Pancreas (tissue), 10 donors: ENCODE measurements at regions not wholly inside any gene's neighbourhood (a gene's known extent, or its start where the extent isn't known, plus 50 kb on each side); places are given as distances from the start of the nearest gene placed in this dataset.
A peak's percentile ranks its signal among the peaks of the same experiment; 100 is the strongest.

Experiments
- ATAC-seq, 4 donors: fragments of 200-7000 bp; cut with Tn5 transposase; one replicate each; pipeline versions ENCODE4 v1.8.0 to v1.9.1; 2020; ENCODE audit warnings: mild to moderate bottlenecking in 4 of 4, moderate library complexity in 4 of 4
- DNase-seq, 6 donors: peaks; one replicate each; pipeline ENCODE4 v3.0.0-alpha.2; 2020
- FAIRE-seq: peaks from 2 replicates; lab custom pipeline; 2012; peaks lifted over from hg19 to GRCh38; lab: Jason Lieb, UNC
- H3K27ac ChIP-seq, 4 donors: fragments of 200-600 bp; sonication (generic); 1 replicate in 3 of 4; 2 replicates in 1 of 4; pipeline versions ENCODE4 v1.5.0 to v1.8.0; 2020
- H3K27me3 ChIP-seq, 4 donors: fragments of 200-600 bp; one replicate each; pipeline ENCODE4 v1.8.0; 2021
- H3K36me3 ChIP-seq, 3 donors: fragments of 200-600 bp; sonication (generic) in 1 of 3; one replicate each; pipeline versions ENCODE4 v1.5.0 to v1.8.0; 2020 to 2021
- H3K4me1 ChIP-seq, 3 donors: fragments of 200-600 bp; one replicate each; pipeline ENCODE4 v1.8.0; 2021
- H3K4me3 ChIP-seq, 4 donors: fragments of 200-600 bp; sonication (generic) in 2 of 4; one replicate each; pipeline versions ENCODE4 v1.5.0 to v1.8.0; 2020 to 2021
- H3K9me3 ChIP-seq, 4 donors: fragments of 200-600 bp; one replicate each; pipeline ENCODE4 v1.8.0; 2021
- CTCF ChIP-seq, 4 donors: fragments of 200-600 bp; sonication (generic) in 3 of 4; IDR thresholded peaks; one replicate each; pipeline versions ENCODE4 v1.5.0 to v1.8.0; 2021; ENCODE audit warnings: antibody characterized with exemption in 4 of 4
- WGBS, 2 donors: extraction: QIAGEN DNeasy Blood & Tissue Kit; methylation state at CpG; one replicate each; pipeline ENCODE4 v1.1.7; 2013; 5-methylcytosine and 5-hydroxymethylcytosine counted together
- intact Hi-C, 3 donors: fragments of 100-400 bp; cut with DNase I; formaldehyde crosslinking; loops; one replicate each; pipeline versions ENCODE4 v1.11.1 to v1.14.2; 2022
- donor health status: healthy with polysubstance abuse.
- donor health status: DM: no; HTN: no; CAD: no; lungs with moderate emphysema.
- donor health status: DM: no; HTN: no; CAD: no.
- donor health status: control.
- donor health status: control.
- donor health status: Bipolar disorder and iron deficiency.
- donor health status: DM: yes; HTN: yes; CAD: no.
- donor health status: DM: no; HTN: no; CAD: no.
- donor health status: DM: no; HTN: no; CAD: no.
- donor health status: DM: yes; HTN: yes; CAD: no.

- no peak overlapping the region for H3K27ac ChIP-seq
- no peaks in the 10 kb centered on the region for H3K9me3 ChIP-seq
- FAIRE-seq = no peak
- peak in 1 of 6 donors; percentile 36 for DNase-seq
- H3K4me3 ChIP-seq = no peak overlapping the region
- 76 to 86% methylated on average over 9 of the region's 9 CpGs for WGBS, 2 donors
- TF ChIP-seq CTCF (IDR thresholded peaks at IDR 0.05) = no peak
- no peak for ATAC-seq
- H3K4me1 ChIP-seq = no peaks in the 10 kb centered on the region
- no peaks in the 10 kb centered on the region for H3K27me3 ChIP-seq
- intact Hi-C loops = no loop called here
- H3K36me3 ChIP-seq = no peaks in the 10 kb centered on the region
Measured at GRCh38 chr15:27639595-27639994, 459.5 kb downstream of the OCA2 start.

- no peak for FAIRE-seq
- DNase-seq = peak in 1 of 6 donors; percentile 32
Measured at GRCh38 chr15:27638958-27639357, 460.2 kb downstream of the OCA2 start.

GRCh38 chr15:27635916-27636315 lies 463.2 kb downstream of the OCA2 start:
- intact Hi-C loops = no loop called here
- ATAC-seq = no peak
- H3K4me3 ChIP-seq = no peak overlapping the region

More at GRCh38 chr15:27638958-27639357, 460.2 kb downstream of the OCA2 start:
- Histone ChIP-seq H3K36me3 (no peaks in the 10 kb centered on the region), H3K9me3 (no peaks in the 10 kb centered on the region), H3K4me1 (no peaks in the 10 kb centered on the region), H3K4me3 (no peak overlapping the region), H3K27me3 (no peaks in the 10 kb centered on the region), H3K27ac (no peak overlapping the region)
- no peak for ATAC-seq
- intact Hi-C loops = no loop called here
- WGBS, 2 donors = 82 to 90% methylated on average over 14 of the region's 14 CpGs
- no peak for TF ChIP-seq CTCF (IDR thresholded peaks at IDR 0.05)

GRCh38 chr15:27628486-27628885 lies 470.6 kb downstream of the OCA2 start:
- Histone ChIP-seq H3K27me3 (no peaks in the 10 kb centered on the region), H3K4me3 (no peak overlapping the region), H3K9me3 (no peaks in the 10 kb centered on the region), H3K36me3 (no peaks in the 10 kb centered on the region), H3K27ac (no peak overlapping the region), H3K4me1 (no peaks in the 10 kb centered on the region)
- no peak for TF ChIP-seq CTCF (IDR thresholded peaks at IDR 0.05)
- 53 to 67% methylated on average over 2 of the region's 2 CpGs for WGBS, 2 donors
- DNase-seq (no peak), FAIRE-seq (no peak), ATAC-seq (no peak)
- intact Hi-C loops = no loop called here

More at GRCh38 chr15:27635916-27636315, 463.2 kb downstream of the OCA2 start:
- WGBS, 2 donors = 50 to 65% methylated on average over 2 of the region's 2 CpGs
- no peaks in the 10 kb centered on the region for H3K27me3 ChIP-seq
- no peaks in the 10 kb centered on the region for H3K4me1 ChIP-seq
- no peak overlapping the region for H3K27ac ChIP-seq
- DNase-seq (no peak), FAIRE-seq (no peak)
- no peaks in the 10 kb centered on the region for H3K36me3 ChIP-seq
- TF ChIP-seq CTCF (IDR thresholded peaks at IDR 0.05) = no peak
- no peaks in the 10 kb centered on the region for H3K9me3 ChIP-seq

GRCh38 chr15:27627623-27628022 lies 471.5 kb downstream of the OCA2 start:
- intact Hi-C loops = no loop called here
- Histone ChIP-seq H3K9me3 (no peaks in the 10 kb centered on the region), H3K27ac (no peak overlapping the region), H3K4me3 (no peak overlapping the region), H3K27me3 (no peaks in the 10 kb centered on the region), H3K4me1 (no peaks in the 10 kb centered on the region), H3K36me3 (no peaks in the 10 kb centered on the region)
- FAIRE-seq = no peak
- no peak for DNase-seq
- ATAC-seq = no peak
- TF ChIP-seq CTCF (IDR thresholded peaks at IDR 0.05) = no peak
